ENCODE measurements at regions not wholly inside any gene's neighbourhood (a gene's known extent, or its start where the extent isn't known, plus 50 kb on each side); places are given as distances from the start of the nearest gene placed in this dataset.
"Not testable (repeated sequence)": the region's sequence is repeated elsewhere in the genome, so short reads cannot be mapped to it uniquely, and the experiment has no call there.

DNA sequence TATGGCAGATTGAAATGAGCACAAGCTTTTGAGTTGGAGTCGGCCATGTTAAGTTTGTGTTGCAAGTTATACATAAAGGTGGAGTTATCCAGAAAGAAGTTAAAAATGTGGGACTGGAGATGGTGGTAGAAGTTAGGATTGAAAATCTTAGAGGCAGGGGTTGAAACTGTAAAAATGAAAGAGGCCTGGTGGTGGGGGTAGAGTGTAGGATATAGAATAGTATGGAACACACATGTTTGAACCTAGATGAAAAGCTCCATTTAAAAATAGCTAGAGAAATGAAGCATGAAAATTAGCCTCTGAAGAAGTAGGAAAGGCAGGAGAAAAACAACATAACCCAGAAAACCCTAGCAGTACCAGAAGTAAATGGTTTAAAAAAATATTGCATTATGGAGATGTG, 131.8 kb upstream of the ENPEP start:
- Histone ChIP-seq H3K9me2 (ENCODE audit: insufficient read depth, low read length) (no peaks in the 10 kb centered on the region), H3K9ac (ENCODE audit: low read length) (no peak overlapping the region), H3F3A (ENCODE audit: insufficient read depth, low read length, poor library complexity, severe bottlenecking) (no peaks in the 10 kb centered on the region), H3K36me3 (ENCODE audit: insufficient read depth, low read length) (no peaks in the 10 kb centered on the region), H2AFZ (ENCODE audit: low read depth, low read length) (no peak overlapping the region), H3K9me3 (ENCODE audit: low read length) (no peaks in the 10 kb centered on the region), H3K79me2 (replicated peaks; ENCODE audit: insufficient read depth, low read length) (no peaks in the 10 kb centered on the region), H3K27me3 (ENCODE audit: insufficient read depth, low read depth, low read length) (no peaks in the 10 kb centered on the region), H3K4me2 (ENCODE audit: low read length) (no peak overlapping the region), H3K27ac (ENCODE audit: low read length) (no peak overlapping the region), H4K20me1 (ENCODE audit: insufficient read depth) (no peaks in the 10 kb centered on the region), H3K4me3 (ENCODE audit: low read length) (no peak overlapping the region)
- no peak for TF ChIP-seq REST (IDR thresholded peaks at IDR 0.05; ENCODE audit: borderline replicate concordance)
- TF ChIP-seq, protein P1, sequence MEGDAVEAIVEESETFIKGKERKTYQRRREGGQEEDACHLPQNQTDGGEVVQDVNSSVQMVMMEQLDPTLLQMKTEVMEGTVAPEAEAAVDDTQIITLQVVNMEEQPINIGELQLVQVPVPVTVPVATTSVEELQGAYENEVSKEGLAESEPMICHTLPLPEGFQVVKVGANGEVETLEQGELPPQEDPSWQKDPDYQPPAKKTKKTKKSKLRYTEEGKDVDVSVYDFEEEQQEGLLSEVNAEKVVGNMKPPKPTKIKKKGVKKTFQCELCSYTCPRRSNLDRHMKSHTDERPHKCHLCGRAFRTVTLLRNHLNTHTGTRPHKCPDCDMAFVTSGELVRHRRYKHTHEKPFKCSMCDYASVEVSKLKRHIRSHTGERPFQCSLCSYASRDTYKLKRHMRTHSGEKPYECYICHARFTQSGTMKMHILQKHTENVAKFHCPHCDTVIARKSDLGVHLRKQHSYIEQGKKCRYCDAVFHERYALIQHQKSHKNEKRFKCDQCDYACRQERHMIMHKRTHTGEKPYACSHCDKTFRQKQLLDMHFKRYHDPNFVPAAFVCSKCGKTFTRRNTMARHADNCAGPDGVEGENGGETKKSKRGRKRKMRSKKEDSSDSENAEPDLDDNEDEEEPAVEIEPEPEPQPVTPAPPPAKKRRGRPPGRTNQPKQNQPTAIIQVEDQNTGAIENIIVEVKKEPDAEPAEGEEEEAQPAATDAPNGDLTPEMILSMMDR (IDR thresholded peaks at IDR 0.05; ENCODE audit: poor library complexity, severe bottlenecking) = no peak
- TF ChIP-seq EZH2 (IDR thresholded peaks at IDR 0.05; ENCODE audit: borderline replicate concordance, insufficient read depth, low read length, poor library complexity, severe bottlenecking) = no peak
- no peak for TF ChIP-seq MXI1 (conservative IDR thresholded peaks at IDR 0.05; ENCODE audit: poor library complexity, severe bottlenecking)
- no peak for TF ChIP-seq TAF1 (IDR thresholded peaks at IDR 0.05; ENCODE audit: low read depth)
- no peak for TF ChIP-seq EP300 (conservative IDR thresholded peaks at IDR 0.05; ENCODE audit: poor library complexity, severe bottlenecking)
- TF ChIP-seq POLR2AphosphoS5 (IDR thresholded peaks at IDR 0.05) = no peak
- no peak for TF ChIP-seq RAD21 (conservative IDR thresholded peaks at IDR 0.05)
- TF ChIP-seq SMC3 (conservative IDR thresholded peaks at IDR 0.05; ENCODE audit: poor library complexity) = no peak

GRCh38 chr4:110343534-110343933, 132.4 kb upstream of the ENPEP start:
- no peaks in the 10 kb centered on the region for H3K27me3 ChIP-seq (ENCODE audit: insufficient read depth, low read depth, low read length)
- no peaks in the 10 kb centered on the region for H3K79me2 ChIP-seq (replicated peaks; ENCODE audit: insufficient read depth, low read length)
- no peaks in the 10 kb centered on the region for H3K36me3 ChIP-seq (ENCODE audit: insufficient read depth, low read length)
- H3K9ac ChIP-seq (ENCODE audit: low read length) = no peak overlapping the region
- H3K9me2 ChIP-seq (ENCODE audit: insufficient read depth, low read length) = no peaks in the 10 kb centered on the region
- TF ChIP-seq POLR2AphosphoS5 (IDR thresholded peaks at IDR 0.05) = no peak
- TF ChIP-seq TAF1 (IDR thresholded peaks at IDR 0.05; ENCODE audit: low read depth) = no peak
- TF ChIP-seq RAD21 (conservative IDR thresholded peaks at IDR 0.05) = no peak
- TF ChIP-seq MXI1 (conservative IDR thresholded peaks at IDR 0.05; ENCODE audit: poor library complexity, severe bottlenecking) = no peak
- no peak for TF ChIP-seq EP300 (conservative IDR thresholded peaks at IDR 0.05; ENCODE audit: poor library complexity, severe bottlenecking)
- TF ChIP-seq EZH2 (IDR thresholded peaks at IDR 0.05; ENCODE audit: borderline replicate concordance, insufficient read depth, low read length, poor library complexity, severe bottlenecking) = no peak
- TF ChIP-seq, protein P1 (IDR thresholded peaks at IDR 0.05; ENCODE audit: poor library complexity, severe bottlenecking) = no peak
- no peak for TF ChIP-seq SMC3 (conservative IDR thresholded peaks at IDR 0.05; ENCODE audit: poor library complexity)
- no peak for TF ChIP-seq REST (IDR thresholded peaks at IDR 0.05; ENCODE audit: borderline replicate concordance)
- no peaks in the 10 kb centered on the region for H3K9me3 ChIP-seq (ENCODE audit: low read length)
- H3K4me3 ChIP-seq (ENCODE audit: low read length) = no peak overlapping the region
- H3F3A ChIP-seq (ENCODE audit: insufficient read depth, low read length, poor library complexity, severe bottlenecking) = no peaks in the 10 kb centered on the region
- no peak overlapping the region for H3K4me2 ChIP-seq (ENCODE audit: low read length)
- no peaks in the 10 kb centered on the region for H4K20me1 ChIP-seq (ENCODE audit: insufficient read depth)
- H2AFZ ChIP-seq (ENCODE audit: low read depth, low read length) = no peak overlapping the region
- H3K27ac ChIP-seq (ENCODE audit: low read length) = peak overlapping the region; percentile 62

DNA sequence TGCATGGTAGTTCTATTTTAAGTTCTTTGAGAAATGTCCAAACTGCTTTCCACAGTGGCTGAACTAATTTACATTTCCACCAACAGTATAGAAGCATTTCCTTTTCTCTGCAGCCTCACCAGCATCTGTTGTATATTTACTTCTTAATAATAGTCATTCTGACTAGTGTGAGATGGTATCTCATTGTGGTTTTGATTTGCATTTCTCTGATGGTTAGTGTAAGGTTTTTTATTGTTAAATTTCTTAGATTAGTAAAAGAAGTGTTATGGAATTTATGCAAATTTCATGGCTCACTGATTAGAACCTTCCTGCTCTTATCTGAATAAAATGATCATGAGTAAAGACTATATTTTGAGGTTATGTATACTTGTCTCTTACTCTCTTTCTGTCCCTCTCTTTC, 134.8 kb upstream of the ENPEP start:
- H3K4me2 ChIP-seq (ENCODE audit: low read length); H2AFZ ChIP-seq (ENCODE audit: low read depth, low read length); H4K20me1 ChIP-seq (ENCODE audit: insufficient read depth); H3K79me2 ChIP-seq (replicated peaks; ENCODE audit: insufficient read depth, low read length); H3K9me2 ChIP-seq (ENCODE audit: insufficient read depth, low read length); H3F3A ChIP-seq (ENCODE audit: insufficient read depth, low read length, poor library complexity, severe bottlenecking); H3K36me3 ChIP-seq (ENCODE audit: insufficient read depth, low read length); H3K9me3 ChIP-seq (ENCODE audit: low read length); H3K9ac ChIP-seq (ENCODE audit: low read length); H3K4me3 ChIP-seq (ENCODE audit: low read length); H3K27me3 ChIP-seq (ENCODE audit: insufficient read depth, low read depth, low read length); H3K27ac ChIP-seq (ENCODE audit: low read length): not testable (repeated sequence)

All from neural cell (in vitro differentiated cells).